ENCODE measurements at regions not wholly inside any gene's neighbourhood (a gene's known extent, or its start where the extent isn't known, plus 50 kb on each side); places are given as distances from the start of the nearest gene placed in this dataset.

DNA sequence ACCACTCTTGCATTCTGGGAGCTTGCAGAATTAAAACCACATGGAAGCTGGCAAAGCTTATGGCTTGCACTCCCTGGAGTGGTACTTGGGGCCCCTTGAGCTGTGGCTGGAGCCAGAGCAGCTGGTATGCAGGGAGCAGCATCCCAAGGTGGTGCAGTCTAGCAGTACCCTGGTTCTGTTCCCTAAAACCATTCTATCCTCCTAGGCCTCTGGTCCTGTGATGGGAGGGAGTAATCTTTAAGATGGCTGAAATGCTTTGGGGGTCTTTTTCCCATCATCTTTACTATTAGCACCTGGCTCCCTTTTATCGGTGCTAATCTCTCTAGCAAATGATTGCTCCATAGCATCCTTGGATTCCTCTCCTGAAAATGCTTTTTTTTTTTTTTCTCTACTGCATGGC lies 56.1 kb downstream of the MAGEB17 start:
- Histone ChIP-seq H3K79me2 (ENCODE audit: control insufficient read depth, insufficient read depth, low read length) (no peaks in the 10 kb centered on the region), H2AFZ (ENCODE audit: control insufficient read depth, low read depth, low read length) (no peak overlapping the region), H3K4me3 (no peak overlapping the region), H4K20me1 (ENCODE audit: control insufficient read depth, insufficient read depth) (no peaks in the 10 kb centered on the region), H3K27ac (ENCODE audit: control insufficient read depth, insufficient read depth) (no peak overlapping the region), H3K36me3 (ENCODE audit: control insufficient read depth in 2 of 2, insufficient read depth in 2 of 2, low read length in 1 of 2) (no peaks in the 10 kb centered on the region), H3K4me1 (ENCODE audit: control insufficient read depth, insufficient read depth, low read length) (no peaks in the 10 kb centered on the region), H3K9ac (ENCODE audit: control insufficient read depth, insufficient read depth, low read length) (no peak overlapping the region), H3K9me3 (replicated peaks; ENCODE audit: control insufficient read depth, insufficient read depth, low read length) (no peaks in the 10 kb centered on the region; the same call in 2 of the 3 replicates), H3K27me3 (replicated peaks in 1 of 2; ENCODE audit: control insufficient read depth in 2 of 2, insufficient read depth in 2 of 2, low read length in 1 of 2) (no peaks in the 10 kb centered on the region; a peak in 1 of 4 replicates), H3K4me2 (ENCODE audit: control insufficient read depth, insufficient read depth) (no peak overlapping the region)
- FAIRE-seq: no peak
- ChIA-PET SMC1A (ENCODE audit: uncharacterized antibody, unreplicated experiment) (interaction anchor here (0.6 kb wide), 1 partner anchor 12 kb away, joined by 3 read pairs; no protein-coding TSS in a partner anchor), CTCF (no interaction called here), POLR2A (no interaction called here), RAD21 (ENCODE audit: unreplicated experiment) (no interaction called here)
- intact Hi-C loops (cut with micrococcal nuclease; ENCODE audit: unreplicated experiment) (no loop called here), in situ Hi-C loops (cut with MboI) (no loop called here)
- ATAC-seq: no peak
- BruUV-seq (replicated peaks): no TSS peak
- 95% methylated on average over 1 of the region's 1 CpG for WGBS (ENCODE audit: insufficient coverage, insufficient replicate concordance, low lambda C conversion rate, missing lambda C conversion rate)
- no peak for DNase-seq (ENCODE audit: low read depth, low spot score)
- TF ChIP-seq NFYB (IDR thresholded peaks at IDR 0.05; ENCODE audit: insufficient read depth, low read depth, low read length) (no peak), RB1 (IDR thresholded peaks at IDR 0.05; ENCODE audit: borderline replicate concordance) (no peak), SMAD5 (IDR thresholded peaks at IDR 0.05; ENCODE audit: low read depth) (no peak), ATF7 (IDR thresholded peaks at IDR 0.05; ENCODE audit: low read depth) (no peak), CHD4 (IDR thresholded peaks at IDR 0.05) (no peak), MXI1 (IDR thresholded peaks at IDR 0.05; ENCODE audit: low read depth, low read length) (no peak), YBX1 (IDR thresholded peaks at IDR 0.05) (no peak), PAX8 (IDR thresholded peaks at IDR 0.05) (no peak), RCOR1 (conservative IDR thresholded peaks at IDR 0.05; ENCODE audit: low read depth, low read length) (no peak), DPF2 (IDR thresholded peaks at IDR 0.05) (no peak), SMC3 (IDR thresholded peaks at IDR 0.05; ENCODE audit: borderline replicate concordance, low read length) (no peak), SIN3A (IDR thresholded peaks at IDR 0.05; ENCODE audit: low read depth, low read length) (no peak), KLF5 (IDR thresholded peaks at IDR 0.05; ENCODE audit: partially characterized antibody) (no peak), RELA (IDR thresholded peaks at IDR 0.05; ENCODE audit: borderline replicate concordance, partially characterized antibody) (no peak), SRF (IDR thresholded peaks at IDR 0.05; ENCODE audit: low read depth in 2 of 2, low read length in 2 of 2) (no peak)
- TF ChIP-seq, protein P1, sequence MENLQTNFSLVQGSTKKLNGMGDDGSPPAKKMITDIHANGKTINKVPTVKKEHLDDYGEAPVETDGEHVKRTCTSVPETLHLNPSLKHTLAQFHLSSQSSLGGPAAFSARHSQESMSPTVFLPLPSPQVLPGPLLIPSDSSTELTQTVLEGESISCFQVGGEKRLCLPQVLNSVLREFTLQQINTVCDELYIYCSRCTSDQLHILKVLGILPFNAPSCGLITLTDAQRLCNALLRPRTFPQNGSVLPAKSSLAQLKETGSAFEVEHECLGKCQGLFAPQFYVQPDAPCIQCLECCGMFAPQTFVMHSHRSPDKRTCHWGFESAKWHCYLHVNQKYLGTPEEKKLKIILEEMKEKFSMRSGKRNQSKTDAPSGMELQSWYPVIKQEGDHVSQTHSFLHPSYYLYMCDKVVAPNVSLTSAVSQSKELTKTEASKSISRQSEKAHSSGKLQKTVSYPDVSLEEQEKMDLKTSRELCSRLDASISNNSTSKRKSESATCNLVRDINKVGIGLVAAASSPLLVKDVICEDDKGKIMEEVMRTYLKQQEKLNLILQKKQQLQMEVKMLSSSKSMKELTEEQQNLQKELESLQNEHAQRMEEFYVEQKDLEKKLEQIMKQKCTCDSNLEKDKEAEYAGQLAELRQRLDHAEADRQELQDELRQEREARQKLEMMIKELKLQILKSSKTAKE (IDR thresholded peaks at IDR 0.05; ENCODE audit: low read depth, poor library complexity, severe bottlenecking): no peak
- TF ChIP-seq, protein P2, sequence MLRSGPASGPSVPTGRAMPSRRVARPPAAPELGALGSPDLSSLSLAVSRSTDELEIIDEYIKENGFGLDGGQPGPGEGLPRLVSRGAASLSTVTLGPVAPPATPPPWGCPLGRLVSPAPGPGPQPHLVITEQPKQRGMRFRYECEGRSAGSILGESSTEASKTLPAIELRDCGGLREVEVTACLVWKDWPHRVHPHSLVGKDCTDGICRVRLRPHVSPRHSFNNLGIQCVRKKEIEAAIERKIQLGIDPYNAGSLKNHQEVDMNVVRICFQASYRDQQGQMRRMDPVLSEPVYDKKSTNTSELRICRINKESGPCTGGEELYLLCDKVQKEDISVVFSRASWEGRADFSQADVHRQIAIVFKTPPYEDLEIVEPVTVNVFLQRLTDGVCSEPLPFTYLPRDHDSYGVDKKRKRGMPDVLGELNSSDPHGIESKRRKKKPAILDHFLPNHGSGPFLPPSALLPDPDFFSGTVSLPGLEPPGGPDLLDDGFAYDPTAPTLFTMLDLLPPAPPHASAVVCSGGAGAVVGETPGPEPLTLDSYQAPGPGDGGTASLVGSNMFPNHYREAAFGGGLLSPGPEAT (IDR thresholded peaks at IDR 0.05; ENCODE audit: low read depth): no peak
- TF ChIP-seq, protein P3, sequence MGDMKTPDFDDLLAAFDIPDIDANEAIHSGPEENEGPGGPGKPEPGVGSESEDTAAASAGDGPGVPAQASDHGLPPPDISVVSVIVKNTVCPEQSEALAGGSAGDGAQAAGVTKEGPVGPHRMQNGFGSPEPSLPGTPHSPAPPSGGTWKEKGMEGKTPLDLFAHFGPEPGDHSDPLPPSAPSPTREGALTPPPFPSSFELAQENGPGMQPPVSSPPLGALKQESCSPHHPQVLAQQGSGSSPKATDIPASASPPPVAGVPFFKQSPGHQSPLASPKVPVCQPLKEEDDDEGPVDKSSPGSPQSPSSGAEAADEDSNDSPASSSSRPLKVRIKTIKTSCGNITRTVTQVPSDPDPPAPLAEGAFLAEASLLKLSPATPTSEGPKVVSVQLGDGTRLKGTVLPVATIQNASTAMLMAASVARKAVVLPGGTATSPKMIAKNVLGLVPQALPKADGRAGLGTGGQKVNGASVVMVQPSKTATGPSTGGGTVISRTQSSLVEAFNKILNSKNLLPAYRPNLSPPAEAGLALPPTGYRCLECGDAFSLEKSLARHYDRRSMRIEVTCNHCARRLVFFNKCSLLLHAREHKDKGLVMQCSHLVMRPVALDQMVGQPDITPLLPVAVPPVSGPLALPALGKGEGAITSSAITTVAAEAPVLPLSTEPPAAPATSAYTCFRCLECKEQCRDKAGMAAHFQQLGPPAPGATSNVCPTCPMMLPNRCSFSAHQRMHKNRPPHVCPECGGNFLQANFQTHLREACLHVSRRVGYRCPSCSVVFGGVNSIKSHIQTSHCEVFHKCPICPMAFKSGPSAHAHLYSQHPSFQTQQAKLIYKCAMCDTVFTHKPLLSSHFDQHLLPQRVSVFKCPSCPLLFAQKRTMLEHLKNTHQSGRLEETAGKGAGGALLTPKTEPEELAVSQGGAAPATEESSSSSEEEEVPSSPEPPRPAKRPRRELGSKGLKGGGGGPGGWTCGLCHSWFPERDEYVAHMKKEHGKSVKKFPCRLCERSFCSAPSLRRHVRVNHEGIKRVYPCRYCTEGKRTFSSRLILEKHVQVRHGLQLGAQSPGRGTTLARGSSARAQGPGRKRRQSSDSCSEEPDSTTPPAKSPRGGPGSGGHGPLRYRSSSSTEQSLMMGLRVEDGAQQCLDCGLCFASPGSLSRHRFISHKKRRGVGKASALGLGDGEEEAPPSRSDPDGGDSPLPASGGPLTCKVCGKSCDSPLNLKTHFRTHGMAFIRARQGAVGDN (IDR thresholded peaks at IDR 0.05): no peak
- TF ChIP-seq, protein P4, sequence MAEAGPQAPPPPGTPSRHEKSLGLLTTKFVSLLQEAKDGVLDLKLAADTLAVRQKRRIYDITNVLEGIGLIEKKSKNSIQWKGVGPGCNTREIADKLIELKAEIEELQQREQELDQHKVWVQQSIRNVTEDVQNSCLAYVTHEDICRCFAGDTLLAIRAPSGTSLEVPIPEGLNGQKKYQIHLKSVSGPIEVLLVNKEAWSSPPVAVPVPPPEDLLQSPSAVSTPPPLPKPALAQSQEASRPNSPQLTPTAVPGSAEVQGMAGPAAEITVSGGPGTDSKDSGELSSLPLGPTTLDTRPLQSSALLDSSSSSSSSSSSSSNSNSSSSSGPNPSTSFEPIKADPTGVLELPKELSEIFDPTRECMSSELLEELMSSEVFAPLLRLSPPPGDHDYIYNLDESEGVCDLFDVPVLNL (IDR thresholded peaks at IDR 0.05; ENCODE audit: low read depth, low read length): no peak

Measured in GM12878 (cell line).